Activated T-cell treated with anti-CD3 and anti-CD28 coated beads for 48 hours (primary cell): ENCODE measurements at regions not wholly inside any gene's neighbourhood (a gene's known extent, or its start where the extent isn't known, plus 50 kb on each side); places are given as distances from the start of the nearest gene placed in this dataset.
"Not testable (repeated sequence)": the region's sequence is repeated elsewhere in the genome, so short reads cannot be mapped to it uniquely, and the experiment has no call there.

Source experiments
- DNase-seq: peaks from one replicate; pipeline ENCODE4 v3.0.0-alpha.2; 2020; ENCODE audit warnings: low read depth

- not testable (repeated sequence) for DNase-seq
These were observed 1018.0 kb upstream of the SLC39A10 start for GRCh38 chr2:194639057-194639456.

DNA sequence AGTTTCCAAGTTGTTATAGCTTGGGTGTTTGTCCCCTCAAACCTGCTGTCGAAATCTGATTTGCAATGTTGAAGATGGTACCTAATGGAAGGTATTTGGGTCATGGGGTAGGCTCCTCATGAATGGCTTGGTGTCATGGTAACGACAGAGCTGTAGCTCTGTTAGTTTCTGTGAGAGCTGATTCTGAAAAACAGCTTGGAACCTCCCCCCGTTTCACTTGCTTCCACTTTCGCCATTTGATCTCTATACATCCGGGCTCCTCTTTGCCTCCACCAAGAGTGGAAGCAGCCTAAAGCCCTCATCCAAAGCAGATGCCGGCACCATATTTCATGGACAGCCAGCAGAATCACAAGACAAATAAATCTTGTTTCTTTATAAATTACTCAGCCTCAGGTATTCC lies 1035.1 kb upstream of the SLC39A10 start:
- no peak for DNase-seq

GRCh38 chr2:194619366-194619765 lies 1037.7 kb upstream of the SLC39A10 start:
- no peak for DNase-seq

DNA sequence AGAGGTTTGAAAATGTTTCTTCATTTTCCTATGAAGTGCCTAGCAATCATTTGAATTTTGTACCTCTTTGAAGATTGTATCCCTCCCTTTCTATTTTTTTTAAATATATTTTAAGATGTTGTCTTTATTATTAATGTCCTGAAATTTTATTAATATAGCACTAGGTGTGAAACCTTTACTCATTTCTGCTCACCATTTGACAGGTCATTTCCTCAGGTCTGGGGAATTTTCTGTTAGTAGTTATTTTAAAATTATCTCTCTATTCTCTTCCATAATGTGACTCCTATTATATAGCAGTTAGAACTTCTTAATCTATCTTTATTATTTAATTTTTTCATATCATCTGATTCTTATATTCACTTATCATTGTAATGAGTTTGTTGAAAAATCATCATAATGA lies 1038.6 kb upstream of the SLC39A10 start:
- DNase-seq = no peak

GRCh38 chr2:194616334-194616733 lies 1040.7 kb upstream of the SLC39A10 start:
- no peak for DNase-seq

- no peak for DNase-seq
These were observed 1046.7 kb upstream of the SLC39A10 start for GRCh38 chr2:194610297-194610696.

DNA sequence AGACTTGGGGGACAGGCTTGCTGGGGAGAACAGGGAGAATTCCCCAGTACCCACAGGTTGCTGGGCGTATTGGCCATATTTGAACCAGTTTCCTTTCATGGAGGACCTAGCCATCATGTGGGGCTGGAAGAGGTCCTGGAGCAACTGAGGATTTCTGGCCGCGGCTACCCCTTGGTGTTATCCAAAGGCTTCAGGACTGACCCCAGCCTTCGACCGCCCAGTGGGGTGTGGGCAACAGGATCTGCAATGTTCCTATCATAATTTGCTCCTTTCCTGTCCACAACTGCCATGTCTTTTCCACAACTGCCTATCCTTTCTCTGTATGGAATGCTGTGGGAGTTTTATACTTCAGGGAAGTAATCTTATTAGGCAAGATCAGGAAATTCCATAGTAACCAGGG lies 1053.6 kb upstream of the SLC39A10 start:
- no peak for DNase-seq

GRCh38 chr2:194602750-194603149 lies 1054.3 kb upstream of the SLC39A10 start:
- no peak for DNase-seq

DNA sequence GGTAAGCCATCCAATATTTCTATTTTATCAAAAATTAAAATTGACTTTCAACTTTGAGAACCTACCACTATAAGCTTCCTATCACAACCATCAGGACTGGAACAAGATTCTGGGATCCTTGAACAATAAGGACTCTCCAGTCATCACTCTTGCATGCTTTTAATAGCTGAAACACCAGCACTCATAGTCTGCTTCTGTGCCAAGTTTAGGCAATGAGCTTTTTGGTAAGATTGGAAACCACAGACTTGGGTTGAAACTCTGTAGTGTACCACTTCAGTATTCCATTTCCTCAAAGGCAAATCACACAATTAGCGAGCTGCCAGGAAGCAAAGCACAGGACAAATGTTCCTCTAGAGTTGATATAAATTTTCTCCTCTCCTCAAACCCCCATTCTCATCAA lies 1065.8 kb upstream of the SLC39A10 start:
- no peak for DNase-seq

DNA sequence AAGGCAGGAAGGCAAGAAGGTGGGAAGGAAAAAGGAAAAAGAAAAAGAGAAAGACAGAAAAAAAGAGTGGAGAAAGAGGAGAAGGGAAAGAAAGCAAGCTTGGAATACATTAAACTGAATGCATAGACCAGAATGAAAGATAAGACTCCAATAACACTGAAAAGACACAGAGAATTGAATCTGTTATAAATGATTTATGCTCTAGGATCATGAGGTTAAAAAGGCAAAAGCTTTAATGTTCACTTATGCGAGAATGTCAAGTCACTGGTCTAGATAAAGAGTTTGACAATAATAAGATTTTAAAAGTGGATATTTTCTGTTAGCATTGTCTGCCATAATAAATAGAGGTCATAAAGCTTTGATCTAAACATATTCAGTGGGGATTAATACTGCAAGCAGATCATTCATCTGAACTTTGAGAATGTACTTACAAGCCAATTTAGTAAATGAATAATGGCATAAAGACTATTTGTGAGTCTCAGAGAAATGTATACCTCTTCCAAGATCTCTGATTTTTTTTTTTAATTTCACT lies 1069.2 kb upstream of the SLC39A10 start:
- no peak for DNase-seq

- no peak for DNase-seq
These were observed 1089.4 kb upstream of the SLC39A10 start for GRCh38 chr2:194567661-194568017.

GRCh38 chr2:194566907-194567660 lies 1089.9 kb upstream of the SLC39A10 start:
- no peak for DNase-seq

- no peak for DNase-seq
These were observed 1092.6 kb upstream of the SLC39A10 start for GRCh38 chr2:194564422-194564821.

DNA sequence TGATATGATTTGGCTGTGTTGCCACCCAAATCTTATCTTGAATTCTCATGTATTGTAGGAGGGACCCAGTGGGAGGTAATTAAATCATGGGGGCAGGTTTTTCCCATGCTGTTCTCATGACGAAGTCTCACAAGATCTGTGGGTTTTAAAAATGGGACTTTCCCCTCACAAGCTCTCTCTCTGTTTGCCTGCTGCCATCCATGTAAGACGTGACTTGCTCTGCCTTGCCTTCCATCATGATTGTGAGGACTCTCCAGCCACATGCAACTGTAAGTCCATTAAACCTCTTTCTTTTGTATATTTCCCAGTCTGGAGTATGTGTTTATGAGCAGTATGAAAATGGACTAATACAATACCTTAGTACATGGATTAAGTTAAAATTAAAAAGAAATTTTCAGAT lies 1094.7 kb upstream of the SLC39A10 start:
- DNase-seq = no peak

DNA sequence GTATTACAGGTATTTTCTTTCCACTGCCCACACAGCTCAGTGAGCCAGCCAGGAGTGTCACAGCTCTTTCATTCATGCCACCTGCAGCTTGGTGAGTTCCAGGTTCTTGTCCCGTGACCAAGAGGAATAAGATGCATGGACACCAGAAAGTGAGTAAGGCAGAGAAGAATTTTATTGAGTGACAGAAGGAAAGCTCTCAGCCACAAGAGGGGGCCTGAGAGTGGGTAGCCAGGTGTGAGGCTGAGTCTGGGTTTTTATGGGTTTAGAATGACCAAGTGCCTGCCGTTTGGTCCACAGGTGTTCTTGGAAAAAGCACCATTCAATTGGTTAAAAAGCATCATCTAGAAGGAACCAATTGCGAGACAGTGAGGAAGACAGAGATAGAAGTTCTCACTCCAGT lies 1097.1 kb upstream of the SLC39A10 start:
- no peak for DNase-seq

- DNase-seq = no peak
These were observed 1097.5 kb upstream of the SLC39A10 start for GRCh38 chr2:194559523-194559922.

DNA sequence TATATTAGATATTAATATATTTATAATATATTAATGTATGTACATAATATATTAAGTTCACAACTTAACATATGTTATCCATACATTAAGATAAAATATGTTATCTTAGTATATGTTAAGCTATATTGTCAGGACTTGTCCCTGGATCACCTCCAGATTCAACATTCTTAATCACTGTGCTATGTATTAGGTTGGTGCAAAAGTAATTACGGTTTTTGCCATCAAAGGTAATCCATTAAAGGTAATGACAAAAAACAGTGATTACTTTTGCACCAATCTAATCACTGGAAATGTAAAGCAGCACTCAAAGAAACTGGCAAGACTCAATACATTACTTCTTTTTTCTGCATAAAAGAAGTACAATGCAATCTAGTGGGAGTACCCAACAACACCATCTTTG lies 1099.0 kb upstream of the SLC39A10 start:
- no peak for DNase-seq

DNA sequence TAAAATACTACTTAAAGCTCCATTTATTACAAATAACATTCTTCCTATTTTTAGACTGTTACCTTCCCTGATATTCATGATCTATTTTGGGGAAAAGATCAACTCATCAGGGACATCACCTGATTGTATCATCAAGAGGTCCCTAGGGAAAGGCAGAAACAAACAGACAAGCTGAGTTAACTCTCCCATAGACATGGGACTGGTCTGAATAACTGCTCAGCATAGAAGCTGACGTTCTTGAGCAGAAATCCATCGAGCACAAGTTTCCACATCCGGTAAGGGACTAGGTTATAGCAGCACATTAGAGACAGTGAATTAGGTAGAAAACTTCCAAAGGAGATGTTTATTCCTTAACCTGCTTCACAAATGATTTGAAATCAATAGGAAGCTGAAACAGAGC lies 1100.4 kb upstream of the SLC39A10 start:
- DNase-seq = no peak

DNA sequence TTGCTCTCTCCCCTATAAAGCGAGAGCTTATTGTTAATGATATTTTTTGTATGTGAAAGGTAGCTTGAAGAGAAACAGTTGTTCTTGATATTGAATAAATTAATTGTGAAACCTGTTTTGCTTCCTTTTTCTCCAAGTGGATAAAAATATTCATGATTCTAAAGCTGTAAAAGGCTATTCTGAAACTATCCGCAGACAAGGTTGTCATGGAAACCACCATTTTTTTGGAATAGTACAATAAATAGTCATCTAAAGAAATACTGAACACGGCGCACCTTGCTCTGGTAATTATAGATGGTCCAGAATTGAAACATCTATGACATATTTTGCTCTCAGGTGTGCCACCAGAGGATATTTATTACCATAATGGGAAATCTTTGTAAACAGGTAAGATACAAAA lies 1103.0 kb upstream of the SLC39A10 start:
- no peak for DNase-seq

DNA sequence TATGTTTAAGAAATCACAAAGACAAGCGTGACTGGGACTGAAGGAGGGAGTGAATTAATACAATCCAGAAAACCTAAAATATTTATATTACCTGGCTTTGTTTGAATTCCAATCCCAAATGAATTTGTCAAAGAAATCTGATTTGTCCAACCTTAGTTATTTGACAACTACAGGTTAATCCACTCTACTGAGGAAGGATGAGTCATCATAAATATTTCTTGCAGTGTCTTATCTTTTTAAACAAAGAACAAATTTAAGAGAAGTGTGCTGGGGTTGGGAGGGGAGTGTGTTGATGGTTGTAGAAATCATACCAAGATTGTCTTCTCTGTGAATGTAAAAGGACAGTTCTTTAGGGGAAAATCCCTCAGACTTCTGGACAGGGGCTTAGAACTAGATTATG lies 1106.3 kb upstream of the SLC39A10 start:
- DNase-seq = no peak

DNA sequence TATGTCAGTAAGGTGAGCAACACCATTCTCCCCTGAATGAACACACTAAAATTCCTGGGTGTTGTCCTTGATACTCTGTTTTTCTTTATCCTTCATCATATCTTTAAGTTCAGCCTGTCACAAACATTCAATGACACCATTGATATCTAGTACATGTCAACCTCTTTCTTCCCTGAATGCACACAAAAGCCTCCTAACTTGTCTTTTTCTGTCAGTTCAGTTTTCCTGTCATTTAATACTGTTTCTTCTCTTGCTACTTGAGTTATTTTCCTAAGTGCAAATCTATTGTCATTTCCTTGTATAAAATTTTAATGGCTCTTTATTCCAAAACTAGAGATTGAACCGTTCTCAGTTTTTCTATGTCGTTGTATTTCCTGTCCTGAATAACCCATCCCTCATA lies 1107.6 kb upstream of the SLC39A10 start:
- DNase-seq = no peak

DNA sequence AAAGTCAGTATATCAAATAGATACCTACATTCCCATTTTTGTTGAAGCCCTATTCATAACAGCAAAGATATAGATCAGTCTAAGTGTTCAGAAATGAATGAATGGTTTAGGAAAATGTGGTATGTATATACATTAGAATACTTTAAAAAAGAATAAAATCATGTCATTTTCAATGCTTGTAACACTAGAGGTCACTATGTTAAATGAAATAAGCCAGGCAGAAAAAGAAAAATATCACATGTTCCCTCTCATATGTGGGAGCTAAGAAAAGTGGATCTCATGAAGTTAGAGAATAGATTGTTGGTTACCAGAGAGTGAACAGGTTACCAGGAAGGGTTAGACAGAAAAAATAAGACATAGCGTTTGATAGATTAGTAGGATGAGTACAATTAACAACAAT lies 1111.0 kb upstream of the SLC39A10 start:
- DNase-seq = no peak

GRCh38 chr2:194539425-194539824 lies 1117.6 kb upstream of the SLC39A10 start:
- no peak for DNase-seq

DNA sequence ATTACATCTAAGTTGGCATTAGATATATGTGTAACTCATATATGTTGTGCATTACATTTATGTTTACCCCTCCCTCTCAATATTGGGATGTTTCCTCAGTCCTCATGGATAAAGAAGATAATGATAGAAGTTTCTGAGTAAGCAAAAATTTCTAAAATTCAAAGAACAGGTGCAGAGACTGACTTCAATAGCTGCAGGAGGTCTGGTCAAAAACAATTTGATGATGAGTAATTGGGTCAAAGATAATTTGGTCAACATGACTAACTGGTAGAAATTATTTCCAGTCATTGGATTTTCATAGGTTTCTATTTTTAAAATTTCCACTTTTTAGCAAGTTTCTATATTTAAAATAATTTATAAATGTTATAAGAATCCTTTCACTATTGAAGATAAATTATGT lies 1130.9 kb upstream of the SLC39A10 start:
- DNase-seq = no peak
